ENCODE measurements at regions not wholly inside any gene's neighbourhood (a gene's known extent, or its start where the extent isn't known, plus 50 kb on each side); places are given as distances from the start of the nearest gene placed in this dataset.

DNA sequence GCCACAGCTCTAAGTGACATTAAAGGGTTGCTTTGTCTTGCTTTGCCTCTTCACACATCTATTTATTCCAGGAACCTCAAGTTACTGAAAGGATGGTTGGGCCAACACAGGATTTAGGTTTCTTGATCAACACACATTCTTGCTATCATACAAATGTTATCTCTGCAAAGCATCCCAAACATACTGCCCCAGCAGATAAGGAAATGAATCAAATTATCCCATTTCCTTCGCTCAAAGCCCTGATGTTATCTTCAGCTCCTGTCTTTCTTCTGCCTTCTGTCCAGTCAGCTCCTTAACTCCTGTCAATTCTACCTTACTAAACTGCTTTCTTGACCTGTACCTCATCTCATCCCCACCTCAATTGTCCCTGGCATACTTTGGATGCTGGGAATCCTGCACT lies 355.9 kb upstream of the TENM4 start:
- DNase-seq (ENCODE audit: low read depth in 2 of 2): no peak

GRCh38 chr11:79794484-79795393 lies 353.9 kb upstream of the TENM4 start:
- no peak for DNase-seq (ENCODE audit: low read depth in 2 of 2)

- DNase-seq (ENCODE audit: low read depth in 2 of 2): no peak
Observed at GRCh38 chr11:79794057-79794456, 353.2 kb upstream of the TENM4 start.

- DNase-seq (ENCODE audit: low read depth in 2 of 2): no peak
Observed at GRCh38 chr11:79786961-79787360, 346.1 kb upstream of the TENM4 start.

- DNase-seq (ENCODE audit: low read depth in 2 of 2): no peak
Observed at GRCh38 chr11:79783833-79784232, 343.0 kb upstream of the TENM4 start.

DNA sequence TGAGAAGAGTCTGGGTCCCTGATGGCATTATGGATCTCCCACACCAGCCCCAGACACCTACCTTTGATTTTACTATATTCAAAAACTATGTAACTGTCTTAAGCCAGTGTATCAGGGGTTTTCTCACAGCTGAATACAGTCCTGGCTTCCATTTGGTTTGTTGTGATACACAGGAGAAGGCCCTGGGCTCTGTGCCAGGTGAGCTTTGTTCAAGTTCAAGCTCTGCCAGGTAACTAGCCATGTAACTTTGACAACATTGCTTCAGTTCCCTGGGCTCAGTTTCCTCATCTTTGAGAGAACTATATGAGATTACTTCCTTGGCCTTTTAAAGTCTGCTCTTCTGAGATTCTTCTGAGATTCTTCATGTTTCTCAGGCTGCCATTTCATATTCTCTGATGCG lies 327.5 kb upstream of the TENM4 start:
- DNase-seq (ENCODE audit: low read depth in 2 of 2): no peak

GRCh38 chr11:79762279-79762921 lies 321.6 kb upstream of the TENM4 start:
- DNase-seq (ENCODE audit: low read depth in 2 of 2): no peak

GRCh38 chr11:79758325-79758724 lies 317.5 kb upstream of the TENM4 start:
- DNase-seq (ENCODE audit: low read depth in 2 of 2): no peak

GRCh38 chr11:79747406-79747805 lies 306.6 kb upstream of the TENM4 start:
- DNase-seq (ENCODE audit: low read depth in 2 of 2): no peak

DNA sequence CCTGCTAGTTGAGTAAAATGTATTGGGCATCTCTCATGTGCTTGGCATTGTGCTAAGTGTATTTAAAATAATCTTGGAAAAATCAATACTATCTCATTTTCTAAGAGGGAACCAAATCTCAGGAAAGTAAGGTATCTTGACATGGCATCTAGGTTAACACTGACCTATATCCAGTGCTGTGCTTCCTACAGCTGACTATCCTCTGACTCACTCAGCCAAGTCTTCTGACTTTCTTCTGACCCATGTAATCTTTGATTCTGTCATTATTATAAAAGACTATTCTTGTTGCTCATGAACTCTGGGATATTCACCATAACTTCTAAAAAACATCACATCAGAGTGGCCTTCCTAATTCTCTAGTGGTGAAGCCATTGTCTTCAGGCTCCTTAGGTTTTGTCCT lies 304.1 kb upstream of the TENM4 start:
- DNase-seq (ENCODE audit: low read depth in 2 of 2): no peak

GRCh38 chr11:79742176-79742575 lies 301.3 kb upstream of the TENM4 start:
- no peak for DNase-seq (ENCODE audit: low read depth in 2 of 2)

- no peak for DNase-seq (ENCODE audit: low read depth in 2 of 2)
Observed at GRCh38 chr11:79739591-79739990, 298.8 kb upstream of the TENM4 start.

DNA sequence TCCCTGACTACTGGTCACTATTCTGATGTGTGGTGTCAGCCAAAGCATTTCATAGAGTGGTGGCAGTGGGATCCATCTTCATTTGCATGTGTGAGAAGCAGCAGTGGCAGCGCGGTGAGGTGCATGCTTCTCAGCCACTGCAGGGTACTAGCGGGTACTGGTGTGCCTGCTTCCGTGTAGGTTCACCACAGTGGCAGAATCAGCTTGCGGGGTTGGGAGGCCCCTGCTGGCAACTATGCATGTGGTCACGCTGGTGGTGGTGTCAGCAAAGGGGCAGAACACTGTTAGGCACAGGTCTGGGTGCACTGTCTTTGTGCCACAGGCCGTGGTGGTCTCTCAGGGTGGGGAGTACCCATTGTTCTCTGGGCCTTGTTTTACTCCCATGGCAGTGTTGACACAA lies 286.4 kb upstream of the TENM4 start:
- DNase-seq (ENCODE audit: low read depth in 2 of 2): no peak

DNA sequence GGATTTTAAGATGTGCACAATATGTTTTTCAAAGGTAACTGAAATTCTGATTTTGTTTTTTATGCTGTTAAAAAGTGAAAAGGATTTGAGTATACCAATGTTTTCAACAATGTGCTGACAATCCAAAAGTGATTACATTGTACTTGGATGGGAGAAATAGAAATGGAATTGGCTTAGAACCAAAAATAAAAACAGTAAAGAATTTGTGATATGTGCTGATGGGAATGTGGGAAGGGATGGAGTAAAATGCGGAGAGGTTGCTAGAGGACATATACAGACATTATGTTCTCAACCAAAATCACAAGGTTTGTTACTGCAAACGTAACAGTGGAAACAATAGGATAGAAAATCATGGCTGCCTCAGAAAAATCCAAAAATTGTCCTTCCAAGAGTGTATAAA lies 279.3 kb upstream of the TENM4 start:
- no peak for DNase-seq (ENCODE audit: low read depth in 2 of 2)

DNA sequence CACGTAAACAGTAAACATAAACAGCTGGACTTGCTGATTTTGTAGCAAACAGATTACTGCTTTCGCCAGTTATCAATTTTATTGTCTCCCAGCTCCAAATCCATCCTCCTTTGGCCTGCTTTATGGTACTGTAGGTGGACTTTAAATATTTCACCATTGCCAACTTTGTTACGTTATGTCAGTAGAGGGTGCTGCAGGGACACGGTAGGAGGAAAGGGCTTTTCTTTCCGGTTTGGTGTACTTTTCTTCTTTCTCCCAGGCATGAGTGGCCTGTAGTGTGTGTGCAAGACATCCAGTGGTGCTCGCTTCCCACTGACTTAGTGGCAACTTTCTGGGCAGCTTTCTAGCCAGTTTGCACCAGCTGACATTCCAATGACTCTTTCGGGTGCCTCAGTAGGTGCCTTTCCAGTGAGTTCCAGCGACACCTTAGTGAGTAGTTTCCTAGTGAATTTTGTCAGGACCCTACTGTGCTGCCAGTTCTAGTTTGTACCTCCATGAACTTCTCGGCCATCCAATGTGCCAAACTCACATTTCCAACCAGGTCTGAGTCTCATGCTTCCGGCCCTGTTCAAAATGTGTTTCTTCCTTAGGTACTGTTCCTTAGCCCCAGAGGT lies 267.6 kb upstream of the TENM4 start:
- DNase-seq (ENCODE audit: low read depth in 2 of 2): peak; percentile 13 to 19

DNA sequence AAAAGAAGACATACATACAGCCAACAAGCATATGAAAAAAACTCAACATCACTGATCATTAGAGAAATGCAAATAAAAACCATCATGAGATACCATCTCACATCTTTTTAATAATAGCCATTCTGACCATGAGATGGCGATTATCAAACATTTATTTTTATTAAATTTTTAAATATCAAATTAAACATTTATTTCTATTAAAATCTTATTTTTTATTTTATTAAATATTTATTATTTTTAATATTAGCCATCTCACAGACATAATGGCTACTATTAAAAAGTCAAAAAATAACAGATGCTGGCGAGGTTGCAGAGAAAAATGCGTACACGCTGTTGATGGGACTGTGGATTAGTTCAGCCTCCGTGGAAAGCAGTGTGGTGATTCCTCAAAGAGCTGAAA lies 264.8 kb upstream of the TENM4 start:
- DNase-seq (ENCODE audit: low read depth in 2 of 2): no peak

GRCh38 chr11:79702303-79702702 lies 261.5 kb upstream of the TENM4 start:
- DNase-seq (ENCODE audit: low read depth in 2 of 2): no peak

GRCh38 chr11:79699246-79699645 lies 258.4 kb upstream of the TENM4 start:
- DNase-seq (ENCODE audit: low read depth in 2 of 2): no peak

GRCh38 chr11:79697905-79698304 lies 257.1 kb upstream of the TENM4 start:
- no peak for DNase-seq (ENCODE audit: low read depth in 2 of 2)

- no peak for DNase-seq (ENCODE audit: low read depth in 2 of 2)
Observed at GRCh38 chr11:79694368-79694767, 253.5 kb upstream of the TENM4 start.

- no peak for DNase-seq (ENCODE audit: low read depth in 2 of 2)
Observed at GRCh38 chr11:79691445-79691844, 250.6 kb upstream of the TENM4 start.

DNA sequence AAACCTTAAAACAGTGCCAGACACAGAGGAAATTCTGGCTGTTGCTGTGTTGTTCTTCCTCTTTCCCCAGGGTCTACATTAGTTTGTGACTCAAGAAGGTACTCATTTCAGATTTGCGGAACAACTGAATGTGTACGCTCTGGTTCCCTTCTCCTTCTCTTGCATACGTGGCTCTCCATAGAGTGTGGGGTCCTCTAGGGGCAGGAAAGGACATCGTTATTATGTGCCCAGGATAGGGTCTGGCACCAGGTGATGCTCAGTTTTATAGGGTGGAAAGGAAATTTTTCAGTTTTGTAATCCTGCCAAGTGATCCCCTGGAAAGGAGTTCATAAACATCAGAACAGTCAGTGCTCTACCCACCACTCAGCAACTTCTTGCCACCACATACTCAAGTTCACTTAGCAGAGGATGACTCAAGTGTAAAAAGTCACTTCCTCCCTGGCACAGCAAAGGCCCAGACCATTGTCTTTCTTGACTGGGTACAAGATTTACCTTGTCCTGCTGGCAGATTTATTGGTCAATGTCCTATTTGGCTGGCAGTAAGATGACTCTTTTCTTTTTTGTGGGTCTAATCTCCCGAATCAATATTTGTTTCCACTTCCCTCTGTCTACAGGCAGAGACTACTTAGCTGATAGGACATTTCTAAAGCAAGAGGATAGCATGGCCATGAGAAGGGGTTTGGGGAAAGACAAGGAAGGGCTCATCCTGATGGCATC lies 246.0 kb upstream of the TENM4 start:
- DNase-seq (ENCODE audit: low read depth in 2 of 2): no peak

All from fibroblast of skin of left biceps (primary cell).